ENCODE measurements at regions not wholly inside any gene's neighbourhood (a gene's known extent, or its start where the extent isn't known, plus 50 kb on each side); places are given as distances from the start of the nearest gene placed in this dataset.
"Not testable (repeated sequence)": the region's sequence is repeated elsewhere in the genome, so short reads cannot be mapped to it uniquely, and the experiment has no call there.

DNA sequence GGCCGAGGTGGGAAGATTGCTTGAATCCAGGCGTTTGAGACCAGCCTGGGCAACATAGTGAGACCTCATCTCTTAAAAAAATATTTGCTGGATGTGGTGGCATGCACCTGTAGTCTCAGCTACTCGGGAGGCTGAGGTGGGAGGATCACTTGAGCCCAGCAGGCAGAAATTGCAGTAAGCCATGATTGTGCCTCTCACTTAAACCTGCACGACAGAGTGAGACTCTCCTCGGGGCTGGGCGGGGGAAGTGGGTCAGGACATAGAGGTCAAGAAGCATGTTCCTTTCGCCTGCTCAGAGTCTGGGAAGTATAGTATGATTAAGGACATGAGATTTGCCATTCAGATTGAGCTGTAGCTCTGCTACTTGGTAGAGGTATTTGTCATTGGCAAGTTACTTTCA, 52.3 kb downstream of the SEPTIN7 start:
- not testable (repeated sequence) for DNase-seq (ENCODE audit: low read depth in 2 of 2)

DNA sequence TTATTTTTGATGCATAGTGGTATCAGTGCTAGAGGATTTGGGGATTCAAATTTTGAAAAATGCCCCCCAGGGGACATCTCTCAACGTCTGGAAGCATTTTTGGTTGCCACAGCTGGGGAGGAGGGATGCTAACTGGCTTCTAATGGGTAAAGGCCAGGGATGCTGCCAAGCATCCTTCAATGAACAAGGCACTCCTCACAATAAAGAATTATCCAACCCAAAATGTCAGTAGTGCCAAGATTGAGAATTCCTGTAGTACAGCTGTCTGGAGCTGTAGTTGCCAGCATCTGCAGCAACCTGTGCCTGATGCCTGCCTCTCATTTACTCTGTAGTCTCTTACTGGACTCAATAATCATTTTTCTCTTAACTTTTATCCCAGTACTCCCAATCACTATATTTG, 53.5 kb downstream of the SEPTIN7 start:
- no peak for DNase-seq (ENCODE audit: low read depth in 2 of 2)

DNA sequence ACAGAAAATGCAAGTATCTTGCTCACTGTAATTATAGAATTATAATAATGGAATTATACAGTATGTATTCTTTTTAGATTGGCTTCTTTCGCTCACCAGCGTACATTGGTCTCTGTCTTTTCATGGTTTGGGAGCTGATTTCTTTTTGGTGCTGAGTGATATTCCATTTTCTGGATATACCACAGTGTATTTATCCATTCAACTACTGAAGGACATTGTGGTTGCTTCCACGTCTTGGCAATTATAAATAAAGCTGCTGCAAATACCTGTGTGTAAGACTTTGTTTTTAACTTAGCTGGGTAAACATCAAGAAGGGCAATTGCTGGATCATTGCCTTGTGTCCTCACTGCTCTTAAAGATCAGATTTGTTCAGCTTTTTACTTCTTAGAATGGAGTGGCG, 55.3 kb downstream of the SEPTIN7 start:
- DNase-seq (ENCODE audit: low read depth in 2 of 2) = no peak

DNA sequence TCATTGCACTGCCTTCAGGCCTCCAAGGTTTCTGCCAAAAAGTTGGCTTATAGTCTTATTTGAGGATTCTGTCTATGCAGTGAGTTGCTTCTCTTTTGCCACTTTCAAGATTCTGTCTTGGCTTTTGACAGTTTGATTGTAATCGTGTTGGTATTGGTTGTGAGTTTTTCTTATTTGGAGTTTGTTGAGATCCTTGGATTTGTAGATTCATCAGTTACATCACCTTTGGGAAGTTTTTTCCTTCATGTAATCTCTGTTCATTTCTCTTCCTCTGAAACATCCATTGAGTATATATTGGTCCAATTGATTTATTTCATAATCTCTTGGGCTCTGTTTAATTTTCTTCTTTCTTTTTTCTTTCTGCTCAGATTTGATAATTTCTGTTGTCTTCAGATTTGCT, 59.8 kb downstream of the SEPTIN7 start:
- DNase-seq (ENCODE audit: low read depth in 2 of 2) = no peak

DNA sequence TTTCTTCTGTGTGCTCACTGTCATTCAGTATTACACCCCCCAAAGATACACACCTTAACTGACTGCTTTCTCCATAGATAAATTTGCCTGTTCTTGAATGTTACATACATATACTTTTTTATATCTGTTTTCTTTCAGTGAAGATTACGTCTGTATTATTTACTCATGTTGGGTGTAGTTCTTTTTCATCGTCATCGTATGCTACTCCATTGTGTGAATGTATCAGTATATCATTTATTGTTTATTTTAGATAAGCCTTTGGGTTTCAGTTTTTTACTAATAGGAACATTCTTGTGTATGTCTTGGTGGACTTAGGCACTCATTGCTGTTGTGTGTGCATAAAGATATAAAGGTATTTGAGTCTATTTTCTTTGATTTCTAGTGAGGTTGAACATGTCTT, 64.4 kb downstream of the SEPTIN7 start:
- no peak for DNase-seq (ENCODE audit: low read depth in 2 of 2)

DNA sequence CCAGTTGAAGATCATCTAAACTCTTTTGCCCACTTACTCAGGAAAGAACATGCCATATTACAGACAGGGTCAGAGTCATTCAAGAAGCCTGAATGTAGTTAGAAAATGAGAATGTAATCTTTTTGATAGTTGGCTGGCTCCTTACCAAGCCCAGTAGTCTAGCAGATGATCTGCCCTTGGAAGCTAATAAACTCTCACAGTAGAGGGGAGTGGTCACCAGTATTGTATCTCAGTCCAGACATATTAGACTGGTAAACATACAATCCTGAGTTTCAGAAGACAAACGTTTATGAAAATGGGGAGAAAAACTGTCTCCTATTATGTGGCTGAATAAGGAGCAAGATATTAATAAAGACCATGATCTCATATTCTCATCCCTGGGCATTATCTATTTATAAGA, 65.3 kb downstream of the SEPTIN7 start:
- no peak for DNase-seq (ENCODE audit: low read depth in 2 of 2)

DNA sequence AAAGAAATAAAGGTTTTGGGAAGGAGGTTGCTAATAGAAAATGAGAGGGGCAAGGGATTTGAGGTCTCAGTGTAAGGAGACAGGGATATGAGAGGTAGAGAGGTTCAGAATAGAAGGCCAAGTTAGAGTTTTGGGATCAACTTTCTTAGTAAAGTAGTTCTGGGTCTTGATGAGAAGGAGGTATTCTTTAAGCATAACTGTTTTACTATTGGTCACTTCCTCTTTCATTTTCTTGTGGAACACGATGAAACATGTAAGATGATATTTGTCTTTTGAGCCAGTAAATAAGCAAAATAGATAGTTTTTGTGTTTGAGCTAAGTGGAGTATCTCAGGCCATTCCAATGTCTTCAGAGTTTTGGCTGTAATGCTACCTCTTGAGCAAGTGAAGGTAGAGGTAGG, 68.3 kb downstream of the SEPTIN7 start:
- peak in 1 of 2 donors; percentile 2 for DNase-seq (ENCODE audit: low read depth in 2 of 2)

DNA sequence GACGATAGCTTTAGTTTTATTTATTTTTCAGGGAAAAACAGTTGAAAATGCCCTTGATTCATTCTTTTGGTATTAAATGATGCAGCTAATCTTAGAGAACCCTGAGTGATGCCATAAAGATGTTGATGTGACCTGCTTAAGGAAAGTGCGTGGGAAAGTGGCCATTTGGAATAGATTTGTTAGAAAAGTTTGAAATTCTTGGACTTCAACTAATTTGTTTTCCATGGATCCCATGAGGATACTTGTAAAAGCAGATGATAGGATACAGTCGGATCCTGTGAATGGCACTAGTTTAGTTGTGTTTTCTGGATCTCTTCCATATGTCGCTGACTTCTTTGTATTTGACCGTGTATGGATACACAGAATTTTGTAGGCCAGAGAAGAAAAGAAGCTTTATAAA, 69.0 kb downstream of the SEPTIN7 start:
- DNase-seq (ENCODE audit: low read depth in 2 of 2) = no peak

DNA sequence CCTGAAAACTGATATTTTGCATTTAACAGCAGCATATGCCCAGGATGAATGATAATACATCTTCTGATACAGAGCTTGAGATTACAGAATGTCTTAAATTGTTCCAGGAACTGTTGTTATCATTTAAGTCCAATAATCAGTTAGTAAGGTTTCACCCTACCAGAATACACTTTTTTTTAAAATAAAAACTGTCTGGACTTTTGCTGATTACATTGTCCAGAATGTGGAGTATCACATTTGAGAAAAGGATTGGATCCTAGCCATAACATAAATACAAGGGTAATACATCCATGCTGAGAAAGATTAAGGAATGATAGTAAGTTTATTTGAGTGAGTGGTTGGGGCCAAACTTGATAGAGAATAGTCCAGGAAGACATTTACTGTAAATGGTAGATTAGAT, 71.0 kb downstream of the SEPTIN7 start:
- no peak for DNase-seq (ENCODE audit: low read depth in 2 of 2)

DNA sequence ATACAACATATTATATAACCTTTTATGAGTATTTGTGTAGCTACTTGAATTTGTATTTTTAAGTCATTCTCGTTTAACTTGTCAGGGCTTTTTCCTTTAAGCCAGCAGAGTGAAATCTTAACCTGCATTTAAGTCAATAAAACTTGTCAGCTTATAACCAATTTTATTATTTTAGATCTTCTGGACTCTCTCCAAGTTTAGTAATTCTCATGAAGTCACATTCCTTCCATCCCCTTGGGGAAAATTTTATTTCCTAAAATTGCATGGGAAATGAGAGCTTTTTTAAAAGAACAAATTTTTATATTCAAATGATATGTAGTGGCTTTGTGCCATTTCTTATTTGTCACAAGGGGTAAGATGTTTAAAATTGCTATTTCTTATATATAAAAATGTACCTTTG, 74.0 kb downstream of the SEPTIN7 start:
- no peak for DNase-seq (ENCODE audit: low read depth in 2 of 2)

DNA sequence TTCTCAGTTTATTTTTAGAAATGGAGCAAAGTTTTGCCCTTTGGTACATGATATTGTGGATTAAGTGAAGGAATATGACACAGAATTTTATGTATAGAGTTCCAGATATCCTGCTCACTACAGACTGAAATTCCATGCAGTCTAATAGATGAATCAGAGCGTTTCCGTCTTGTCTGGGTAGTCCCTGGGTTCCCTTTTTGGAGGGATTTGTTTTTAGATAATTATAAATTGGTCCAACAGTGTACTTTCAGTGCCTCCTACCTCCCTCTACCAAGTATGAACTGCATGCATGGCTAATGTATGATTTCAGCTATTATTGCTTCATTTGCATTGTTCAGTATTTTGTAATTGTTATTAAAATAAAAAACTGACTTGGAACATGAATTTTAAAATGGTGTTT, 74.4 kb downstream of the SEPTIN7 start:
- DNase-seq (ENCODE audit: low read depth in 2 of 2) = peak in 1 of 2 donors; percentile 47

DNA sequence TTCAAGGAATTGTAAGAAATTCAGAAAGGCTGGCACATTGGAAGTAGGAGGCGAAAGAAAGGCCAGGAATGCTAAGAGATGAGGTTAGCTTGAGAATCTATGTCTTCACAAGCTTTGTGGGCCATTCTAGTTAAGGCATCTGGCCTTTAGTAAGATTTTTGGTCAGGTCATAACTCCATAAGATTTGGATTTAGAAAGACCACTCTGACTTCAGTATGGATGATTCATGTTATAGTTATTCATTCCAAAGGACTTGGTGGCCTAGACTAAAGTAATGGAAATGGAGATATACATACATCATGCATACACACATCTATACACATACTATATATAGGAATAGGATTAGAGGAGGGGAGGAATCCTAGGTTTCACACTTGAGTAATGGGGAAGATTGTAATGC, 77.5 kb downstream of the SEPTIN7 start:
- DNase-seq (ENCODE audit: low read depth in 2 of 2) = no peak

DNA sequence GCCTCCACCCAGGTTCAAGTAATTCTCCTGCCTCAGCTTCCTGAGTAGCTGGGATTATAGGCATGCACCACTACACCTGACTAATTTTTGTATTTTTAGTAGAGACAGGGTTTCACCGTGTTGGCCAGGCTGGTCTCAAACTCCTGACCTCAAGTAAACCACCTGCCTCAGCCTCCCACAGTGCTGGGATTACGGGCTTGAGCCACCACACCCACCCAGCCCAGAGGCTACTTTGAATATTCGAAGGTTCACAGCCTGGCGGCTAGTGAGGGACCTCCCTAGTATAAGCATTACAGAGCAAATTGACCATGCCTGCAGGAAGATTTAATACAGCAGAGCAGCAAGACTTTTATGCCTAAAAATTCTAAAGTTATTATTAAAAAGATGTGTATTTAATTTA, 86.6 kb downstream of the SEPTIN7 start:
- DNase-seq (ENCODE audit: low read depth in 2 of 2) = not testable (repeated sequence)

DNA sequence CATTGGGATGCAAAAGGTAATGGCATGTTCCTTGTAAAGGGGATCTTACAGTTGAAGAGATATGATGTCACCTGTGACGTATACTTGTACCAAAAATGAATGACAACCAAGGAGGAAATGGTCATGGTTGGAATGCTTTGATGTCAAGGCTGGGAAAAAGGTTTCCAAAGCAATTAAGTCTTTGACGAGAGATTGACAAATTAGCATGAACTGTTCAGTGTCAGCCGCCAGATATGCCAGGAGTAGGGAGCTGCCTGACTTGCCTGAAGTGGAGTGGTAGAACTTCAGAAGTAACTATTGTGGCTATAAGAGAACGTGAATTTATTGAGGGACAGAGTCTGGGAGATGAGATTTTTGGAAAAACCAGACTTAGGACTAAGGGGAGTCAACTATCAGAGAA, 88.1 kb downstream of the SEPTIN7 start:
- no peak for DNase-seq (ENCODE audit: low read depth in 2 of 2)

DNA sequence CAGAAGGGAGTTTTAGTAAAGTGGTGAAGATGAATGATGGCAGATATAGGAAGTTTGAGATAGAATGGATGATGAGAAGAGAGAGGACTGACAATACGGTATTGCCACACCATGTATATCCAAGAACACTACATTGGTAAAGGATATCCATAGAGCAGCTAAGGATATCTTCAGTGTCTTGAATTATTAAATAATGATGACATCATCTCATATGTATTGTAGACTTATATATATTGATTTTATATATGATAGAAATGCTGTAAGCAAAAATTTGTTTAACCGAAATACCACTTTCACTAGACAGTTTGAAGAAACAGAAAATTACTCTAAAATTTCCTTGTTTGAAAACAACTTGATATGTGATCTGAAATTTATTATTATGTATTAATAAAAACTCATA, 89.0 kb downstream of the SEPTIN7 start:
- DNase-seq (ENCODE audit: low read depth in 2 of 2) = no peak

DNA sequence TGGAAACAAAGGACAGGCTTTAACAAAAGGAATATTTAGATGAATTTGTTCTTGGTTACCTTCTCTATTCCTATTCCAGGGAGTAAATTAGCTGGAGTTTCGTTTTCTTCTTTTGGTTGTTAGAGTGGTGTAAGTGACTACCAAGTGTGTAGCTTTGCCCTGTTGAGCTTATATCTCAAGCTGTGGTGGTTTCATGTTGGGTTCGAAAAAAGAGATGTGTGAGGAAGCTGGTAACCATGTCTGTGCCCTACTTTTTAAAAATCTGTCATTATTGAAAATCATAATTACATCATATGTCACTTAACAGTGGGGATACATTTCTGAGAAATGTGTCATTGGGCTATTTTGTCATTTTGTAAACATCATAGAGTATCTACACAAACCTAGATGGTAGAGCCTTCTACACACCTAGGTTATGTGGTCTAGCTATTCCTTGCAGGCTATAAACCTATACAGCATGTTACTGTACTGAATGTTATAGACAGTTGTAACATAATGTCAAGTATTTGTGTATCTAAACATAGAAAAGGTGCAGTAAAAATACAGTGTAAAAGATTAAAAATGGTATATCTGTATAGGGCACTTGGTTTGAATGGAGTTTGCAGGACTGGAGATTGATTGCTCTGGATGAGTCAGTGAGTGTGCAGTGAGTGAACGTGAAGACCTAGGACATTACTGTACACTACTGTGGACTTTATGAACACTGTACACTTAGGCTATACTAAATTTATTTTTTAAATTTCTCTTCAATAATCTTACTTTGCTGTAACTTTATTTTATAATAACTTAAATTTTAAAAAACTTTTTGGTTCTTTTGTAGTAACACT, 90.4 kb downstream of the SEPTIN7 start:
- no peak for DNase-seq (ENCODE audit: low read depth in 2 of 2)

DNA sequence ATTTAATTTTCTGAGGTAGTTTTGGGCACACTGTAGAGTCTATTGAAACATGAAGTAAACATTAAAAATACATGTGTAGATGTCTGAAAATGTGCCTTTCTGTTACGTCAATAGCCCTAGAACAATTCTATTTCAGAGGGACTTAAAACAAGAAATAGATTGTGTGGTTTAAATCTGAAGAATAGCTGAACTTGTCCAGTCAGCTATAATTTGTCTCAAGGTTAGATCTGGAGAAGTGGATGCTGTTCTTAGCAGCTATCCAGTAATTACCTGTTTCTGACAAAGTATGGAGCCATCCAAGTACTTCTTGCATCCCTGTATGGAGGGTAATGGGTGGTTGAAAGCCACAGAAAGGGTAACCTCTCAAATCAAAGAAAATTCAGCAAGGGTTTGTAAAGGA, 92.8 kb downstream of the SEPTIN7 start:
- DNase-seq (ENCODE audit: low read depth in 2 of 2) = no peak

DNA sequence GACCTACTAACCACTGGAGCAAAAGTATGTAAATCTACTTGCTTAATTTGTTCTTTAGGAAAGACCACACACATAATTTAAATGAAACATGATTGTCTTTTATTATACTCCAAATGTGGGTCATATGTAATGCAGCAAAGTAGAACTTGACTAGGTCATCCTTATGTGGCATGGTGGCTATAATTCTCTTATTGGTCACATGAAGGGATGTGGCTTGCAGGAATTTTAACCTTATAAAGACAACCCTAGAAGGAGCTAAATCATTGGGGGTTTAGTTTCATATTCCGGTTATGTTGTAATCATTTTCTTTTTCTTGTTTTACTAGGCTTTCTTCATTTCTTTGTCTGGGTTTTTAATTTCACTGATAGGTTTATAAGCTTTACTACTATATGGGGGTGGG, 93.9 kb downstream of the SEPTIN7 start:
- DNase-seq (ENCODE audit: low read depth in 2 of 2) = no peak

DNA sequence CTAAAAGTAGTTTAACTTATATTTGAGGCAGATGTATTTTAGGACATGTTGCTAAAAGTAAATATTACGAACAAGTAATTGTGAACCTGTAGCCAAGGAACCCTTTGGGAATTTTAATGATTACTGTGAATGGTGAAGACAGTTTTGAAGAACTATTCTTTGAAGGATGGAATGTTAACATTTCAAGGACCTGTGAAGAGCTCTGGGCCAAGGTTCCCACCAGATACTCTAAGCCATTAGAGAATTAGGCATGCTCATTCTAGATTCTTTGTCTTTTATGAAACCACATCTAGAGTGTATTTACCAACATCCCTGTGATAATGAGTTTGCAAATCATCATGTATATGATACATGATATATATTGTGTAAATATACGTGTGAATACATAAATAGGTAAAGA, 99.8 kb downstream of the SEPTIN7 start:
- no peak for DNase-seq (ENCODE audit: low read depth in 2 of 2)

DNA sequence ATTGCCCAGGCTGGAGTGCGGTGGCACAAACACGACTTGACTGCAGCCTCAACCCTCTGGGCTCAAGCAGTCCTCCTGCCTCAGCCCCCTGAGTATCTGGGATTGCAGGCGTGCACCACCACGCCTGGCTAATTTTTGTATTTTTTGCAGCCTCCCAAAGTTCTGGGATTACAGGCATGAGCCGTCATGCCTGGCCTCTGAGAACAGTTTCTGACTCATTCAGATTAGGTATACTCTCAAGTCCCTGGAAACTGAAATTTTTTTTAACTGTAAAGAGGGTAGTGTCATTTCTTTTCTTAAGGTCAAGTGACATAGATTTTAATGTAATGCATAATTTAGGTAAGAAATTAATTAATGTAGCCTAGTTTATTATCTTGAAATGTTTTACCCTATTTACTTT, 104.7 kb downstream of the SEPTIN7 start:
- DNase-seq (ENCODE audit: low read depth in 2 of 2) = no peak

DNA sequence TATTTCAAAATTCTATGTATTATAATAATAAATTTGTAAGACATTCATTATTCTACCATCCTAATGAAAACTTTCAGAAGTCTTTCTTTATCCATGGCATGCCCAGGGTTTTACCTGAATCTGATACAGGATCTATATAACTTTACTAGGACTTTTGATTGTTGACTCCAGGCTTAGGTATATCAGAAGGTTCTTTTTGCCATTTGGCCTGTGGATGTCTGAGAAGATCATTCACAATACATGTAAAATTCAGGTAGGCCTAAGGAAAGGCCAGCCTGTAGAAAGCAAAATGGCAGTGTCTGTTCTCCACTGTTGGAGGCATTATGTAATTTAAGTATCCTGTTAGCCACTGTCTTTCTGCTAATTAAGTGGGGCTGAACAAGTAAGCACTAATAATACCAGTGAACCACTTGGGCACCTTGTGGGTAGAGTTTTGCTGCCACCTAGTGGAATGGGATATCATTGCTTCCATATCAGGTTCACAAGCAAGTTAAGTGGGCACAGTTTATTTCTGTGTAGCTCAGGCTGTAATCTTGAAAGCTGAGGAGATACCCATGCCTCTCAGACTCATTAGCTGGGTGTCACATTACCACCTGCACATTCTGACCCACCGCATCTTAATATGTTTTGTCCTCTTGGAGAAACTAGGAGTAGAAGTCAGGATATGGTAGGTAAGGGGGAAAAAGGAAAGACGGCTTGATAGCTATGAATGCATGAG, 105.5 kb downstream of the SEPTIN7 start:
- DNase-seq (ENCODE audit: low read depth in 2 of 2) = peak; percentile 85 to 89

DNA sequence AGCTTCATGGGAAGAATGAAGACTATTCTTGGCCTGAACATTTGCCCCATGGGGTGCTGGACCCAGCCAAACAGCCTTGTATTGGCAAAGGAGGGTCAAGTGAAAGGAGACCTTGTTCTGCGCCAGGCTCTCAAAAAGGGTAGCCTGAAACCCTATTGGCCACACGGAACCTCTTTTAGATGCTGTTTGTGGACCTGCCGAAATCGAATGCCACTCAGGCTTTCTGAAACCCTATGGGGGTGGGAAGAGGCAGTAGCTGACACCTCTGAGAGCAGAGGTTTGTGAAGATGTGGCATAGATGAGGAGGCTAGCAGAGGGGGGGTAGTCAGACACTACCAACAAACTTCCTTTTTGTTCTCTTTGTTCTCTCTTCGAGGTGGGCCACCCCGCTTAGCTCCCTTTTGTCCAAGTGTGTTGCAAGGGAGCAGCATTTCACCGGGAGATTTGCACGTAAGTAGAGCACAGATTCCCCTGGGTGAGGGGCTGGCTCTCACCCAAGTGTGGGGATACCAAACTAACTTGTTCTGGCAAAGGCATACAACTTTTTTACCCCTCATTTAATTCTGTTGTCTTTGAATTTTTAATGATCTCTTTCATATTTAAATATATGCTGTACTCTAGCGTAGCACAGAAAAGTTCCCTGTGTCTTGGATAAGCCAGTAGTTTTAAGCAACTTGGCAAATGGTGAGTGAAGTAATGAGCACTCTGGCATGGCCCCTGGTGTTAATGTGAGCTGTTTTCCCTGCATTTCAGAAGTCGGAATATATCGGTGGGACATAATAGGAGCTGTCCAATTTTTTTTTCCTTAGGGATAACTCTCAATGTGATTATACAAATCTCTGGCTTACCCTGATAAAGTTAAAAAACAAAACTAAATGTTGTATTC, 107.7 kb downstream of the SEPTIN7 start:
- no peak for DNase-seq (ENCODE audit: low read depth in 2 of 2)

Data from lung microvascular endothelial cell (primary cell).